HG03025 (cell line): ENCODE measurements at regions not wholly inside any gene's neighbourhood (a gene's known extent, or its start where the extent isn't known, plus 50 kb on each side); places are given as distances from the start of the nearest gene placed in this dataset.

ENCODE experiments used
- ATAC-seq: cut with Tn5 transposase; IDR thresholded peaks from one replicate; pipeline ENCODE4 v1.9.1; 2021; ENCODE audit warnings: mild to moderate bottlenecking, moderate library complexity; ENCODE audit not compliant: unreplicated experiment, low FRiP score

GRCh38 chr4:31328932-31329331 lies 608.8 kb downstream of the PCDH7 start:
- no peak for ATAC-seq

- no peak for ATAC-seq
Observed at GRCh38 chr4:31334086-31334910, 614.1 kb downstream of the PCDH7 start.

DNA sequence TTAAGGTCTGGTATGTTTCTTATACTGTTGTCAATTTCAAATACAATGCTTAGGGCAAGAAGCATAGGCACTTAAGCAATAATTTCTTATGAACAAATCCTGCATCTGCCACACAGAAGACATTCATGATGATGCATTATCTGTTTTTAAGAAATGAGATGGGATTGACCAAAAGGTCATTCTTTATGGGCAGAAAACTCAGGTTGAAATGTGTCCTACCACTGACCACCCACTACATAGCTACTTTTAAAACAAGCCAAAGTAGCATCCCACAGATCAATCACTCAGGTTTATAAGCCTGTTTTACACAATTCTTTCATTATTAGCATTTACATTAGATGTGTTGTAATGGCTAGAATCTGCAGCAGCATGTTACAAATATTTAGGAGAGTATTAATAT lies 617.8 kb downstream of the PCDH7 start:
- ATAC-seq = no peak

- ATAC-seq = no peak
Observed at GRCh38 chr4:31341601-31342359, 621.6 kb downstream of the PCDH7 start.

DNA sequence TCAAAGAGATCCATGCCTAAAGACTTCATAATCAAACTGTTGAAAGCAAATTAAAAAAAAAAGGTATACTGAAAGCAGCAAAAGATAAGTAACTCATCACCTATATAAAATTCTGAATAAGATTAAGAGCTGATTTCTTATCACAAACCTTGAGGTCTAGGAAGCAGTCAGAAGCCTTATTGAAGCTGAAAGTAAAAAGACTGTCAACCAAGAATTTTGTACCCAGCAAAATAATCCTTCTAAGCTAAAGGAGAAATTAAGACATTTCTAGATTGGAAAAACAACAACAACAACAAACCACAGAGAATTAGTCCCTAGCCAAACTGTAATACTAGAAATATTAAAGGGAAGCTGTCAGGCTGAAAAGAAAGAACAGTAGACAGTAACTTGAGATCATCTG lies 622.9 kb downstream of the PCDH7 start:
- no peak for ATAC-seq

DNA sequence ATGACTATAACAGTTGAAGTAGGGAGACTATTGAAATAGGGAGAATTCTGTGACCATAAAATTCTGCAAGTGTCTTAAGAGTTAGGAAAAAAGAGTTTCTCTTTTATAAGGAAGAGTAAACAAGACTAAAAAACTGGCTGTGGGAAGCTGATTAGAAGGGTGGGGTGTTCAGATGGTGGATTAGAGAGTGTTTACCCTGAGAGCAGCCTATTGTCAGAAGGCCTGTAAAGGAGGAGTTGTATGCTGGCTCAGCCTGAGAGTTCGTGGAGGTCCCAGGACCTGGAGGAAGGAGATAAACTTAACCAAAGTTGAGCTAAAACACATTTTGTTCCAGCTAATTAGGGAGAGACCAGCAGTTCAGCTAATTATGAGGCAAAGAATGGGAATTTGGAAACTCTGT lies 629.7 kb downstream of the PCDH7 start:
- no peak for ATAC-seq

GRCh38 chr4:31351695-31352094 lies 631.5 kb downstream of the PCDH7 start:
- no peak for ATAC-seq

DNA sequence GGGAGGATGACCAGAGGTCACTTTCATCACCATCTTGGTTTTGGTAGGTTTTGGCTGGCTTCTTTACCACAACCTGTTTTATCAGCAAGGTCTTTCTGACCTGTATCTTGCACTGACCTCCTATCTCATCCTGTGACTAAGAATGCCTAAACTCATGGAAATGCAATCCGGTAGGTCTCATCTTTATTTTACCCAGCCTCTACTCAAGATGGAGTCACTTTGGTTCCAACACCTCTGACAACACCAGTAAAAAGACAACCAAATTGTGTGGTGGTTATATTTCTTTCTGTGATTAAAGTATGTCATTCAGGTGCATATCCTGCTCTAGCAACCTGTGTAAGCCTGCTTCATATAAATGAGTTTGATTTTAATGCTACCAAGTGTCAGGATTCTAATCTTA lies 636.7 kb downstream of the PCDH7 start:
- ATAC-seq = no peak

DNA sequence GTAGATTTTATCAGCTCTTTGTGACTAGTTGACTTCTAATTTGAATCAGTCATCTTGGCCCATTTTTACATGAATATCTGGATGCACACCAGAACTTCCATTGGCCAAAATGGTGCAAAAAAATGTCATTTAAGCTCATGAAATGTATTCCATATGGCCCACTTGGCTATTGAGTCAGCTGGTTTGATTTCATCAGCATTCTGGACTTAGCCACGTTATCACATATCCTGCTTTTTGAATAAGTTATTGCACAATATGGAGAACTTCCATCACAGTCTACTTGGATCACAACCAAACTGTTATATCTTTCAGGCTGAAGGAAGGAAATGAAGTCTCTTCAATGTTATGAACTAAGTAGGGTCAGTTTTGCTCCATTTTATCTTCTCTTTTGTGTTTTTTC lies 640.6 kb downstream of the PCDH7 start:
- ATAC-seq = no peak

GRCh38 chr4:31362756-31363155 lies 642.6 kb downstream of the PCDH7 start:
- ATAC-seq = no peak

DNA sequence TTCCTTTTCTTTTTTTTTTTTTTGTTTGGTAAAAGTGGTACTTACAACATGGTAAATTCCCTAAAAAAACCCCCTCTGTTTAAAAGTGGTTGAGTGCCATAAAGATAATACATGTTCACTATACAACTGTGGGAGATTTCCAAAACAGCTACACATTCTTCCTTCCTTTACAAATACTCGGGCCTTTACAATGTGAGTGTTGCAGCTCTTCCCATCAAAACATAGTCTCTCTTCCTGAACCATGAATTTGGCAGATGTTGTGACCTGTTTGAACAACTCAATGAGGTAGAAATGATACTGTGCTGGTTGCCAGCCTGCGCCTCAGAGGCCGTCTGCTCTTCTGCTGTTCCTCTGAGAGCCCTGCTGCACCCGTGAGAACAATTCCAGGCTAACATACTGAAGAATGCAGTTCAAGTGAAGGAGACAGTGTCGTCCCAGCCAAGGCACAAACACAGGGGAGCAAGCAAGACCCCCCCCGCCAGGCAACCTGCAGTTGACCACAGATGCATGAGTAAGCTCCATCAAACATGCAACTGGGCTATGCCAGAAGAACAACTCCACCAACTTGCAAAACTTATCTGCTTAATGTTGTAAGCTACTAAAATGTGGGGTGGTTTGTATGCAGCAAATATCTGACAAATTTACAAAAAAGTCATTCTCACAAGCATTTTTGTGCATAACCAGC lies 645.0 kb downstream of the PCDH7 start:
- no peak for ATAC-seq

- ATAC-seq = no peak
Observed at GRCh38 chr4:31366041-31366440, 645.9 kb downstream of the PCDH7 start.

GRCh38 chr4:31370866-31371465 lies 650.8 kb downstream of the PCDH7 start:
- peak; percentile 96 for ATAC-seq

- no peak for ATAC-seq
Observed at GRCh38 chr4:31374256-31374960, 654.2 kb downstream of the PCDH7 start.

GRCh38 chr4:31375936-31376335 lies 655.8 kb downstream of the PCDH7 start:
- no peak for ATAC-seq

DNA sequence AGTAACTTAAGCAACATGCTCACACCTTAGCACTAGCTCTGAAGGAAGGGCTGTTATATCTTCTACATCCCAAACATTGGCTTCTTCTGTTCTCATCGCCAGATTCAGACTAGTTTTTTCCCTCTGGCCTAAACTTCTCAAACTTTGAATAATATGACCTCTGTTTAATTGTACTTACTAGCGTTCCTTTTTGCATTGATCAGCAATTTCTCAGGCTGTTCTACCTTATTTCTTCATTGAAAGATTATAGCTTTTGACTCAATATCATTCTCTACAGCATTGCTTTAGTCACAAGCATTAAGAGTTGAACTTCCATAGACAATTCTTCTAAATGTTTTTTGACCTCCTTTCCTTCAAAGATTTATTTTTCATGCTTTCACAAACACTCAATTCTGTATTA lies 659.2 kb downstream of the PCDH7 start:
- ATAC-seq = no peak

GRCh38 chr4:31383767-31384166 lies 663.6 kb downstream of the PCDH7 start:
- ATAC-seq = no peak

GRCh38 chr4:31390849-31391248 lies 670.7 kb downstream of the PCDH7 start:
- ATAC-seq = no peak

GRCh38 chr4:31391976-31392375 lies 671.8 kb downstream of the PCDH7 start:
- no peak for ATAC-seq

- no peak for ATAC-seq
Observed at GRCh38 chr4:31392923-31393322, 672.8 kb downstream of the PCDH7 start.
